Gastrocnemius medialis (tissue), 4 donors: ENCODE measurements at regions not wholly inside any gene's neighbourhood (a gene's known extent, or its start where the extent isn't known, plus 50 kb on each side); places are given as distances from the start of the nearest gene placed in this dataset.

Experiments used
- ATAC-seq, 2 donors: fragments of 150-250 bp; one replicate each; pipeline ENCODE4 v1.9.1; 2016
- DNase-seq, 2 donors: peaks; one replicate each; pipeline ENCODE4 v3.0.0-alpha.2; 2019
- H3K27ac ChIP-seq, 4 donors: fragments of 200-600 bp; sonication (generic); 1 replicate in 1 of 4; 2 replicates in 3 of 4; pipeline ENCODE4 v1.5.1; 2016 to 2018; ENCODE audit warnings: mild to moderate bottlenecking in 2 of 4, moderate library complexity in 1 of 4
- H3K27me3 ChIP-seq, 3 donors: fragments of 200-600 bp; sonication (generic) in 2 of 3; 1 replicate in 1 of 3; 2 replicates in 2 of 3; pipeline versions ENCODE4 v1.5.1 to v1.6.0; 2016 to 2019; ENCODE audit warnings: mild to moderate bottlenecking in 1 of 3, moderate library complexity in 1 of 3
- H3K36me3 ChIP-seq, 2 donors: fragments of 200-600 bp; sonication (generic) in 1 of 2; one replicate each; pipeline ENCODE4 v1.5.1; 2017 to 2018
- H3K4me1 ChIP-seq, 2 donors: fragments of 200-600 bp; sonication (generic) in 1 of 2; one replicate each; pipeline ENCODE4 v1.5.1; 2016 to 2017; ENCODE audit warnings: mild to moderate bottlenecking in 2 of 2
- H3K4me3 ChIP-seq, 4 donors: fragments of 200-600 bp; sonication (generic) in 3 of 4; 1 replicate in 1 of 4; 2 replicates in 3 of 4; pipeline ENCODE4 v1.5.1; 2016 to 2019; ENCODE audit warnings: mild to moderate bottlenecking in 2 of 4
- H3K9me3 ChIP-seq, 3 donors: fragments of 200-600 bp; sonication (generic) in 2 of 3; 1 replicate in 1 of 3; 2 replicates in 2 of 3; pipeline ENCODE4 v1.5.1; 2016 to 2019
- CTCF ChIP-seq, 5 experiments: fragments of 450-650 bp in 3 of 5; fragments of 200-600 bp in 2 of 5; sonication (generic) in 2 of 5; IDR thresholded peaks in 4 of 5; conservative IDR thresholded peaks in 1 of 5; 1 replicate in 4 of 5; 2 replicates in 1 of 5; pipeline ENCODE4 v1.5.1; 2016 to 2019; ENCODE audit warnings: antibody characterized with exemption in 5 of 5, mild to moderate bottlenecking in 3 of 5, moderate library complexity in 3 of 5
- POLR2A ChIP-seq, 2 donors: fragments of 450-650 bp; IDR thresholded peaks; one replicate each; pipeline ENCODE4 v1.6.1; 2017; ENCODE audit warnings: antibody characterized with exemption in 2 of 2, mild to moderate bottlenecking in 2 of 2, moderate library complexity in 2 of 2
- in situ Hi-C, 4 donors: fragments of 200-750 bp; cut with MboI; loops; one replicate each; pipeline versions ENCODE4 v1.15.0 to v1.8.0; 2017; ENCODE audit warnings: low sequenced_read_pairs in 4 of 4
- intact Hi-C: fragments of 100-400 bp; cut with DNase I; formaldehyde crosslinking; loops from one replicate; pipeline ENCODE4 v1.15.1; 2023; ENCODE audit warnings: low total_unique reads

DNA sequence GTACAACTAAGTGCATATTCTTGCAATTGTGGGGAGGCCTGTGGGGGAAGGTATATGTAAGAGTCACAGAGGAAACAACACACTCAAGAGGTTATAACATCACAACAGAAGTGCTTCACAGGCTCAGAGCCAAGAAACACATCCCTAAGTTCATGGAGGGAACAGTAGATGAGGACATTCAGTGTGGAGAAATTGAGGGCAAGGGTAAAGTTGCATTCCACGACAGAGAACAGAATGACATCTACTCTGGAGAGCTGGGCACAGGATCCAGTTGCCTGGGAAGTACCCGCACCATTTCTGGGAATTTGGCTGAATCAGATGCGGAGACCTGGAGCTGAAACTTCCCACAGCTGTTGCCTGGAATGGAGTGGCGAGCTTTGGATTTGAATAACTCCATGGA lies 197.2 kb downstream of the NXNL2 start:
- Histone ChIP-seq H3K4me1 (peaks cover 0 to 6% of the 10 kb centered on the region in 2 donors), H3K27me3 (no peaks in the 10 kb centered on the region), H3K4me3 (no peak overlapping the region), H3K36me3 (no peaks in the 10 kb centered on the region), H3K9me3 (no peaks in the 10 kb centered on the region), H3K27ac (no peak overlapping the region)
- TF ChIP-seq POLR2A (IDR thresholded peaks at IDR 0.05), result no peak
- no peak for TF ChIP-seq CTCF (IDR thresholded peaks at IDR 0.05 in 4 of 5, conservative IDR thresholded peaks at IDR 0.05 in 1 of 5)
- DNase-seq (no peak), ATAC-seq (peak in 1 of 2 donors; percentile 42)
- intact Hi-C loops, result no loop called here
- in situ Hi-C loops, result loop anchor here in 1 of 4 donors (25.0 kb wide), 1 partner anchor 255 kb away; the partner anchor contains the start of gene S1PR3

GRCh38 chr9:88733651-88734421 lies 198.9 kb downstream of the NXNL2 start:
- no peak overlapping the region for H3K4me3 ChIP-seq
- no peaks in the 10 kb centered on the region for H3K36me3 ChIP-seq
- TF ChIP-seq CTCF (IDR thresholded peaks at IDR 0.05 in 4 of 5, conservative IDR thresholded peaks at IDR 0.05 in 1 of 5), result no peak
- no peak for TF ChIP-seq POLR2A (IDR thresholded peaks at IDR 0.05)
- H3K27me3 ChIP-seq, result no peaks in the 10 kb centered on the region
- in situ Hi-C loops, result loop anchor here in 1 of 4 donors (25.0 kb wide), 1 partner anchor 253 kb away; the partner anchor contains the start of gene S1PR3
- DNase-seq (peak in 1 of 2 donors; percentile 43), ATAC-seq (no peak)
- intact Hi-C loops, result no loop called here
- peaks cover 0 to 6% of the 10 kb centered on the region in 2 donors for H3K4me1 ChIP-seq
- H3K27ac ChIP-seq, result no peak overlapping the region
- H3K9me3 ChIP-seq, result no peaks in the 10 kb centered on the region

DNA sequence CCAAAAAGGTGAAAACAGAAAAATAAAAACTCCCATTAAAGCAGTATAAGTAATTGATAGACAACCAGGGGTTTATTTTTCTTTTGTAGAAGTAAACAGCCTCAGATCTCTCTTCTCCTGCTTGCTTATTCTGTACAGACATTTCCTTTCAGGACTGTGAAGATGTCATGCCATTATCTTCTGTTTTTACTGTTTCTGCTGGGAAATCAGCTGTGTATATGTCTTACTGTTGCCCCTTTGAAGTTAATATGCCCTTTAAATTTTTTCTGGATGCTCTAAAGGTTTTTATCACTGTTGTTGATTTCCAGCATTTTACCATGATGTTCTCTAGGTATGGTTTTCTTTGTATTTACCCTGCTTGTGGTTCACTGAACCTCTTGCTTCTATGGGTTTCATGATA lies 199.5 kb downstream of the NXNL2 start:
- TF ChIP-seq CTCF (IDR thresholded peaks at IDR 0.05 in 4 of 5, conservative IDR thresholded peaks at IDR 0.05 in 1 of 5) (no peak), POLR2A (IDR thresholded peaks at IDR 0.05) (no peak)
- Histone ChIP-seq H3K4me3 (no peak overlapping the region), H3K27me3 (no peaks in the 10 kb centered on the region), H3K4me1 (peaks cover 0 to 6% of the 10 kb centered on the region in 2 donors), H3K9me3 (no peaks in the 10 kb centered on the region), H3K36me3 (no peaks in the 10 kb centered on the region), H3K27ac (no peak overlapping the region)
- intact Hi-C loops (no loop called here), in situ Hi-C loops (loop anchor here in 1 of 4 donors (25.0 kb wide), 1 partner anchor 253 kb away; the partner anchor contains the start of gene S1PR3)
- DNase-seq (no peak), ATAC-seq (no peak)

- no peak for ATAC-seq
- in situ Hi-C loops (loop anchor here in 1 of 4 donors (25.0 kb wide), 1 partner anchor 251 kb away; the partner anchor contains the start of gene S1PR3), intact Hi-C loops (no loop called here)
- Histone ChIP-seq H3K4me1 (peaks cover 0 to 6% of the 10 kb centered on the region in 2 donors), H3K36me3 (no peaks in the 10 kb centered on the region), H3K27ac (no peak overlapping the region), H3K9me3 (no peaks in the 10 kb centered on the region), H3K4me3 (no peak overlapping the region), H3K27me3 (no peaks in the 10 kb centered on the region)
- DNase-seq, result no peak
- TF ChIP-seq CTCF (IDR thresholded peaks at IDR 0.05 in 4 of 5, conservative IDR thresholded peaks at IDR 0.05 in 1 of 5) (no peak), POLR2A (IDR thresholded peaks at IDR 0.05) (no peak)
These were observed 201.2 kb downstream of the NXNL2 start for GRCh38 chr9:88736136-88736637.
